ENCODE measurements at regions not wholly inside any gene's neighbourhood (a gene's known extent, or its start where the extent isn't known, plus 50 kb on each side); places are given as distances from the start of the nearest gene placed in this dataset.
A peak's percentile ranks its signal among the peaks of the same experiment; 100 is the strongest.

DNA sequence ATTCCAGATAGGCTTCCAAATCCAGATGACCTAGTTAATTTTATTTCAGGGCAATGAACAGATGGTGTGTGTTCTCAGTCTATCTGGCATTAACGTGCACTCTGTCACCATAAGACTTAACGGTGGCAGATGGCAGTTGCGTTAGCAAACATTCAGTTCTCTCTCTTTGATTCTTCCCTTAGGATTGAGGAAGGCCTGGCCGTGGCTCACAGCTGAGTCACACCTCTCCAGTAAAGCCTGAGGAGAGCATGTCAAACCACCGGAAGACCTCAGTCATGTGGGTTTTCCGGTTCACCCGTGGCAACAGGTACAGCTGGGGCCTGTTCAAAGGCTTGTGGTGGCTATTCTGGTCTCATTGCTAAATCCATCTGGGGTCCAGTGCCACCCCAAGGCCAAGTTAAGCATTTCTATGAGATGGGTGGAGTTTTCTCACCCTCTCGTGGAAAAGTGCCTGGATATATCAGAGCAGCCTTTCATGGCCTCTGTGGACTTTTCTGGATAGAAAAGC lies 545.1 kb upstream of the ATP2B1 start:
- ATAC-seq (peak; percentile 92), DNase-seq (peak; percentile 68)
- intact Hi-C loops (cut with micrococcal nuclease) = no loop called here

DNA sequence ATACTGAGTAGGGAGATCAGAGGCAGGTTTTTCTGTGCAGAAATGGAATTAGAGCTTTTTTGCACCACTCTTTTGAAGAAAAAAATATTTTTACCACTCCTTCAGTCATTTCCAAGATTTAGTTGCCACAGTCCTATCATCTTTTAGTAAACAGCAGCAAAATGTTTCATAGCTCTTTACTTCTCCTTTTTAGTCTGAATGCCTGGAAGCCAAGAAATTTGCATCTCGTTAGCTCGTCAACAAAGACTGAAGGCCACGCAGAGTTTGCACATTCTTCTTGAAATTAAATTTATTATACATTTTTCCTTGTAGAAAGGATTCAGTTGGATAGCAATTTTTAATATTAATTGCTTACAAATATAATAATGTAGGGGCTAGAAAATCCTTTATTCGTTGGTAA lies 544.5 kb upstream of the ATP2B1 start:
- DNase-seq (no peak), ATAC-seq (no peak)
- intact Hi-C loops (cut with micrococcal nuclease) = no loop called here

GRCh38 chr12:90250766-90251165 lies 542.1 kb upstream of the ATP2B1 start:
- DNase-seq (no peak), ATAC-seq (peak; percentile 83)
- intact Hi-C loops (cut with micrococcal nuclease) = no loop called here

- ATAC-seq = no peak
- no peak for DNase-seq
- intact Hi-C loops (cut with micrococcal nuclease) = no loop called here
These were observed 541.4 kb upstream of the ATP2B1 start for GRCh38 chr12:90250042-90250441.

GRCh38 chr12:90246688-90247087 lies 538.0 kb upstream of the ATP2B1 start:
- intact Hi-C loops (cut with micrococcal nuclease) = no loop called here
- DNase-seq (no peak), ATAC-seq (no peak)

DNA sequence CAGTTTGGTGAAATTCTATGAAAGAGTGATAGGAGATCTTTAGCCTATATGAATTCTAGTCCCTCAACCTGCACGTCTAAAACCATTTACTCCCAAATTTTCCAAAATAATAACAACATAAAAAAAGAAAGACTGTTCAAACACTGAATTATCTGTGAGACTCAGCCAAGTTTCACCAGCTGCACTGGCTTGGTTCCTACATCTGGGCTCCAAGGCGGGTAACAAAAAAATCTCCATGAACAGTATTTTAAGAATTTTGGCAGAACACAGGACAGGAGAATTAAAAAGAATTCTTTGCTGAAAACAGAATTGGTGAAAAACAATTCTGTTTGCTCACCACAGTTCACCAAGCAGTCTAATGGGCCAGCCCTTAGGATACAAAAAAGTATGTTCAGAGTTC lies 536.8 kb upstream of the ATP2B1 start:
- intact Hi-C loops (cut with micrococcal nuclease) = no loop called here
- DNase-seq = no peak
- ATAC-seq = no peak

DNA sequence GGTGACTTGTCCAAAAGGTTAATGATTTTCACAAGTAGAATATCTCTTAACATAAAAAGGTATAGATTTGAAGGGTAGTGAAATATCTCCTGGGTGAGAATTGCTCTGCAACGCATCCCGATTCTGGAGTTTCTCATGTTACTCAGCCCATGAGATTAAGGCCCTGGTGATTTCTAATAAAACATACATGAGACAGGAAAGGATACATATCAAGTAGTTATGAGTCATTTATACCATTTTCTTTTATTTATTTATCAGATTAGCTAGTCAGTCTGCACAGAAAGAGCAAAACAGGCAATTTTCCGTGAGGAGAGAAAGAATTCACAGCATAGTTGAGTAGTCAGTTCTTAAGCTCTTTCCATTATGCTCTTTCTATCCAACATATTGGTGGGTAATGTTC lies 535.6 kb upstream of the ATP2B1 start:
- DNase-seq (no peak), ATAC-seq (no peak)
- intact Hi-C loops (cut with micrococcal nuclease) = no loop called here

DNA sequence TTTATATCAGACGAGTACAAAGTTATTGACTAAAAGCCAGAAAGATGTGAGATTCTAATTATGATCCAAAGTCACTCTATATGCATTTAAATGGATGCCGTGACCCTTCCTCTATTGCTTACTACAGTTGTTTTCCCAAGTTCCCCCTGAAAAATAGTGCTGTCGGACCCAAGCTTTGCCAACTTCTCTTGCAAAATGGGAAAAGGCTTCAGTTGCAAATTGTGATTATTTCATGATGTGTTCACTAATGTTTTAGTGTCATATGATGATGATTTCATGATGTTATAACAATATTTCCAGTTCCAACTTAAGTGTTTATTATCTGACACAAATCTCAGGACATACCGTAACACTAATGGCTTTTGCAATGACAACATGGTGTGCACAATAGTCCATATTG lies 534.6 kb upstream of the ATP2B1 start:
- no peak for ATAC-seq
- intact Hi-C loops (cut with micrococcal nuclease) = no loop called here

DNA sequence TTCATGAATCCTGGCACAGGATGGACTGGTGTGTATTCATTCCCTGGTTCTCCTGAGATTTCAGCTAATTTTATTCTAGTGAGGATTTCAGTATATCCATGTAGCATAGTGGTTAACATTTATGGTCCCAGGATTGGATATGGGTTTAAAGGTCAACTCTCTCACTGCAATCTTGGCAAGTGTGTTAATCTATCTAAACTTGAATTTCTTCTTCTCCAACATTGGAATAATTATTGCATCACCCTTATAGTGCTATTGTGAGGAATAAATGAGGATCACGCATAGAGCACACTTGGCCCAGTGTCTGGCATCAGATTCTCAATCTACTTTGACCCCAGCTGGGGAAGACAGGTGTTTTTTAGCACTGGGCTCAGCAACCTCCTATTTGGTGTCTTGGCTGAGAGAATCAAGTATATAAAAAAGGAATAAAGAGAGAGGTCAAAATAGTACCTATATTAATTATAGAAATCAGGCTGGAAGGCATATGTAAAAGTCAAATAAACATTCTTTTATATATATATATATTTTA lies 531.2 kb upstream of the ATP2B1 start:
- ATAC-seq (no peak), DNase-seq (no peak)
- intact Hi-C loops (cut with micrococcal nuclease) = no loop called here

More for the DNA sequence above, 534.6 kb upstream of the ATP2B1 start:
- no peak for DNase-seq

GRCh38 chr12:90238663-90239271 lies 530.1 kb upstream of the ATP2B1 start:
- ATAC-seq (no peak), DNase-seq (no peak)
- intact Hi-C loops (cut with micrococcal nuclease) = no loop called here

GRCh38 chr12:90237841-90238240 lies 529.2 kb upstream of the ATP2B1 start:
- DNase-seq (no peak), ATAC-seq (no peak)
- intact Hi-C loops (cut with micrococcal nuclease) = no loop called here

DNA sequence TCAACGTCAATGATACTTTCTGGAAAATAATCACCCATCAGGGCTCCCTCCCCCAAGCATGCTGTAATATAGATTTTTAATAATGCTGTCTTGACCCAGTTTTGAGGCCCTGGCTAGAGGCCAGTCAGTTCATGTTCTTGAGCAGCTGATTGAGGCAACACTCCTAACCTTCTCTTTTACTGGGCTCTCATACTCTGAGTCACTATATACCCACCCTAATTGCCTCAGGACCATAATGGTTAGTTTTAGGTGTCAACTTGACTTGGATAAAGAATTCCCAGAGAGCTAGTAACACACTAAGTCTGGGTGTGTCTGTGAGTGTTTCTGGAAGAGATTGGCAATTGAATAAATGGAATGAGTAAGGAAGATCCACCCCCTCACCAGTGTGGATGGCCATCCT lies 527.0 kb upstream of the ATP2B1 start:
- ATAC-seq (no peak), DNase-seq (no peak)
- intact Hi-C loops (cut with micrococcal nuclease) = no loop called here

DNA sequence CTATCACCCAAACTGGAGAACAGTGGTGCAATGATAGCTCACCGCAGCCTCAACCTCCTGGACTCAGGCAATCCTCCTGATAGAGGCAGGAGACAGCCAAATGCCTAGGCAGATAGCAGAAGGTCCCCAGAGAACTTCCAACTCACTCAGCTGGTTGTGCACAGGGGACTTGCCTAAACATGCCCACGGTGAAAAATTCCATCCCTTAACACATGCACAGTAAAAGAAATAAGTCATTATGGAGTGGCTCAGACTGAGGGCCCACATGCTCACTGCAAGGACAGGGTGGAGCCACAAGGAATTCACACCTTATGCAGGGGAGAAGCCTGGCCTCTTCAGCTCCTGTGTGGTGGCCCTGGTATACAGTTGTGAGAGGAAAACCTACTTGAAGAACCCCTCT lies 525.8 kb upstream of the ATP2B1 start:
- ATAC-seq = no peak
- intact Hi-C loops (cut with micrococcal nuclease) = no loop called here
- DNase-seq = no peak

GRCh38 chr12:90233168-90234100 lies 524.8 kb upstream of the ATP2B1 start:
- ATAC-seq (no peak), DNase-seq (no peak)
- intact Hi-C loops (cut with micrococcal nuclease) = no loop called here

DNA sequence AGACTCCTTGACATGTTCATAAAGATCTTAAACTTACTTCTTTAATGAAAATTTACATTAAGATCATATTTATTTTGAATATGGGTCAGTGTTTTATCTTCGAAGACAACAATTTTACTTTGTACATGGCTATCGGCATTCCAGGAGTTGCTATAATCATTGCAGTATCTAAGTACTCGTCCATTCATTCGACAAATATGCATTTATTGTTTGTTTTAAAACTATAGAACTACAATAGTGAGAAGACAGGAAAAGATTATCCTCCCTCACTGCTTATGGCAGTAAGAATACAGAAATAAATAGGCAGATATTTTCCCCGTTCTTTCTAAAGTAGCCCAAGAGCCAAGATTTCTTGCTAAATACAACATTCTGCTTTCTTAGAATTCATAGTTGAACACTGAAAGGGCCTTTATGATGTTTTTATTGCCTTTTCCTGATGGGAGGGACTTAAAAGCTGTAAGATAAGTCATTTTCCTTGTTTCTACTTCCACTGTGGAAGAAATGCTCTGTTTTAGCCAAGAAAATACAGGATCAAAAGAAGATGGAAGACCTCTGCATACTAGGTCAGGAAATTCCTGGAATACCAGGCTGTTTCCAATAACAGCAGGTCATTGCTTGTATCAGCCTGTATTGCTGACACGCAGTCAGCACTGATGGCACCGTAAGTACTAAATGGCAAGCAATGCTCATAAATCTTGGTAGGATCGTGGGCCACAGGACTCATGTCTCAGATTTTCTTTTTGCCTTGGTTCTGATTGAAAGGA lies 521.0 kb upstream of the ATP2B1 start:
- no peak for ATAC-seq
- intact Hi-C loops (cut with micrococcal nuclease) = no loop called here

DNA sequence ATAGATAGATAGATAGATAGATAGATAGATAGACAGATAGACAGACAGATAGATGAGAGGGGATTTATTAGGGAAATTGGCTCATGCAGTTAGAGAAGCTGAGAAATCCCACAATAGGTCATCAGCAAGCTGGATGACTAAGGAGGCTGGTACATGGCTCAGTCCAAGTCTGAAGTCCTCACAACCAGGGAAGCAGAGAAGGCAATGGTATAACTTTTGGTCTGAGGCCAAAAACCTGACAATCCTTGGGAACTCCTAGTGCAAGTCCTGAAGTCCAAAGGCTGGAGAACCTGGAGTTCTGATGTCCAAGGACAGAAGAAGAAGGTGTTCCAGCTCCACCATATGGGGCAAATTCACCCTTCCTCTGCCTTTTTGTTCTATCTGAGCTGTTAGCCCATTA lies 517.6 kb upstream of the ATP2B1 start:
- DNase-seq = no peak

More for the DNA sequence above, 521.0 kb upstream of the ATP2B1 start:
- no peak for DNase-seq

DNA sequence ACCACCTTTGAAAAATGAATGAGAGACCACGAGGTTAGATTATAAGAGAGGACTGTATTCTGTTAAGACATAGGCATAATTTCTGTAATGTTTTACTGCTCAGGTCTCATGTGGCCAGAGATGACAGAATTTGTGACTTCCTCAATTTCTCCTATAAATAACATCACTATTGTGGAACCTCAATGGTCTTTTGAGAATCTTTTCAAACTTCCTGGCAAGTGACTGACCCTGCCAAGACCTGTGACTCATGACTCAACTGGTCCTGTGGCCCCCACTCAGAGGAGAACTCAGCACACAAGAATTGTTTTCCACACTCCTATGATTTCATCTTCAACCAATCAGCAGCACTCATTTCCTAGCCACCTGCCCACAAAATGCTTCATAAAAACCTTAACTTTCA lies 508.2 kb upstream of the ATP2B1 start:
- ATAC-seq (no peak), DNase-seq (no peak)

More for the DNA sequence above, 517.6 kb upstream of the ATP2B1 start:
- no peak for ATAC-seq
- intact Hi-C loops (cut with micrococcal nuclease) = no loop called here

DNA sequence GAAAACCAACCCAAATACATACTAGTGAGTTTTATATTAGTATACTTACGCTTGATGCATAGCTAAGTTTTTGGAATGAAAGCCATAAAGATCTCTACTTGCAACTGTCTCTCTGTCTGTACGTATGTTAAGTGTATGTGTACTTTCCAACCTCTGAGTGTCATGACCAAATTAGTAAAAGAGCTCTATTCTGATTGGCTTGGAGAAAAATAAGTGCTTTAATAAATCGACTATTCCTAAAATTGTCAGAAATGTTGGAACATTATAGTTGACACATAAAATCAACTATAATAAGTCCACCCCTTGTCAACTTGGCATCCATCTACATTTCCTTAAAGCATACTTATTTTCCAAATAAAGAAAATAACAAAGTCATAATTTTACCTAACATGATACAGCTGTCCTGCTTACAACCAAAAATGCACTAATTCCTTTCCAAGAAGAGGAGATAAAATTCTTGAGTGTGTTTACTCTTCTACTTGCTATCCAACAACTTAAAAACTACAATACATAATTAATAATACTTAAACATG lies 507.4 kb upstream of the ATP2B1 start:
- no peak for ATAC-seq
- intact Hi-C loops (cut with micrococcal nuclease) = no loop called here

More for the DNA sequence above, 508.2 kb upstream of the ATP2B1 start:
- intact Hi-C loops (cut with micrococcal nuclease) = no loop called here

GRCh38 chr12:90211017-90211416 lies 502.4 kb upstream of the ATP2B1 start:
- intact Hi-C loops (cut with micrococcal nuclease) = no loop called here
- no peak for DNase-seq
- no peak for ATAC-seq

More for the DNA sequence above, 507.4 kb upstream of the ATP2B1 start:
- DNase-seq = no peak
